GM18505 (cell line): ENCODE measurements at regions not wholly inside any gene's neighbourhood (a gene's known extent, or its start where the extent isn't known, plus 50 kb on each side); places are given as distances from the start of the nearest gene placed in this dataset.
"Not testable (repeated sequence)": the region's sequence is repeated elsewhere in the genome, so short reads cannot be mapped to it uniquely, and the experiment has no call there.

Experiments
- ATAC-seq: cut with Tn5 transposase; IDR thresholded peaks from one replicate; pipeline ENCODE4 v1.9.1; 2021; ENCODE audit not compliant: unreplicated experiment
- POLR2A ChIP-seq: IDR thresholded peaks from 4 replicates; pipeline ENCODE4 v1.6.1; 2011; ENCODE audit warnings: borderline replicate concordance; ENCODE audit not compliant: insufficient read depth, insufficient read length; ENCODE audit errors: extremely low read depth

- no peak for ATAC-seq
- no peak for TF ChIP-seq POLR2A
Measured at GRCh38 chr2:242063436-242063835, 193.9 kb downstream of the RTP5 start.

- ATAC-seq = no peak
- TF ChIP-seq POLR2A = no peak
Measured at GRCh38 chr2:242063850-242064249, 194.3 kb downstream of the RTP5 start.

GRCh38 chr2:242064364-242065250 is 195.1 kb downstream of the RTP5 start:
- no peak for ATAC-seq
- no peak for TF ChIP-seq POLR2A

- TF ChIP-seq POLR2A = no peak
Measured at GRCh38 chr2:242065426-242065825, 195.9 kb downstream of the RTP5 start.

DNA sequence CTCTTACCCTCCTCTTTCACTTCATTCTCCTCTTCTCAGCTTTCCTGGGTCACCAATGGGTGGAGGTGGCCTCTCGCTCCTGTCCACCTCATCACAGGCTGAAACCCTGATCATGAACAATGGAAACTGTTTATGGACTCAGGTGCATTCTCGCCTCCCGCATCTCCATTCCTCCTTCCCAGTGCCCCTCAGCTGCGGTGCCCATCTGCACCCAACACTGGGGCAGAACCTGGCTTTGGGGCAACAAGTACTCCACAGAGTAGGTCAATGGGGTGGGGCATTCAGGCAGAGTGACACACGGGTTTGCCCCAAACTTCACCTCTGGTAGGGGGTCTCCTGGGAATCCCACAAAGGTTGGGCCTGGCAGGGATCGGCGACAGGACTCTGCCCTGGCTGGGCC is 199.5 kb downstream of the RTP5 start:
- no peak for TF ChIP-seq POLR2A
- ATAC-seq = no peak

More at GRCh38 chr2:242065426-242065825, 195.9 kb downstream of the RTP5 start:
- no peak for ATAC-seq

DNA sequence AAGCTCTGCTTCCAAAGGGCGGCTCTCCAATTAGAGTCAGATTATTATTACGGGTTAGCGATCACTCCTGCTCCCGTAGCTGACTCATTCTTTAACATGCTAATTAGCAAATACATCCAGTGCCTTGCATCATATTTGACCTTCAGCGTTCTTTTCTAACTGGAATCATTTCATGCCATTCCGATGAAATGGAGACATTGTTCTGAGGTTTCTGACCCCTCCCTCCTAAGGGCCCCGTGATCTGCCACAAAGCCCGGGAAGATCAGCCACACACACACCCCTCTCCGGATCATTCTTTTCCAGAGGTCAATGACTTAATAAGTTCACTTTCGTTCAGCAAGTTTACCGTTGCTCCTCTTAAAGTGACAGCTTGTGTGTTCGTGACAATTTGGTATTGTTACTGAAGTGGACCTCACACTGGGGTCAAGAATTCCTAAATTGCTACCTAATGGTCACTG is 200.4 kb downstream of the RTP5 start:
- not testable (repeated sequence) for ATAC-seq

DNA sequence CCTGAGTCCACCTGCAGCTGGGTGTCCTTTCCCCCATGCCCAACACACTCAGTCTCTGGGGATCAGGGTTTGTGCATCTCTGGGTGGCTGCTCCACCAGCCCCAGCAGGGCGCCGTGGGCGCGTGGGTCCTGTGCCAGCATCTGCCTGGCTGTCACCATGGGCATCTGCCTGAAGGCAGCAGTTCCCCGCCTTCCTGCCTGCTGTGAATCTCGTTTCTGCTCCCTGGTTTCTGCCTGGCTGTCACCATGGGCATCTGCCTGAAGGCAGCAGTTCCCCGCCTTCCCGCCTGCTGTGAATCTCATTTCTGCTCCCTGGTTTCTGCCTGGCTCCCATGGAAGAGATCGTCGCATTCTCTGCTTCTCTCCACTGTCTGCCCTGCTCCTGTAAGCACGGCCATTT is 201.2 kb downstream of the RTP5 start:
- not testable (repeated sequence) for ATAC-seq

DNA sequence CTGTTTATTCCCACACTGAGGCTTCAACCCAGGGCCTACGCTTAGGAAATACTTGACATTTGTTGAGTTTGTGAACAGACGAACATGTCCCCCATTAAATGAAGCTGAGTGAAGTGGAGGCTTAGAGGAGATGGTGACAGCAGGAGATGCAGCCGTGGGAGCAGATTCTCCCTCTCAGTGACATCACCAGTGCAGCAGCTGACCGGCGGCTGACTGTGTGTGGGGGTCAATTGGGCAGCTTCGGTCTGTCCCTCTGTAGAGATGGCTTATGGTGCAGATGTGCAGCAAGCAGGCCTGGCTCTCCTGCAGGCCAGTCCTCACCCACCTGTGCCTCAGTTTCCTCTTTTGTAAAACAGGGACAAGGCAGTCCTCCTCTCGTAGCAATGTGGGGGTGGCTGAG is 201.8 kb downstream of the RTP5 start:
- ATAC-seq = not testable (repeated sequence)

DNA sequence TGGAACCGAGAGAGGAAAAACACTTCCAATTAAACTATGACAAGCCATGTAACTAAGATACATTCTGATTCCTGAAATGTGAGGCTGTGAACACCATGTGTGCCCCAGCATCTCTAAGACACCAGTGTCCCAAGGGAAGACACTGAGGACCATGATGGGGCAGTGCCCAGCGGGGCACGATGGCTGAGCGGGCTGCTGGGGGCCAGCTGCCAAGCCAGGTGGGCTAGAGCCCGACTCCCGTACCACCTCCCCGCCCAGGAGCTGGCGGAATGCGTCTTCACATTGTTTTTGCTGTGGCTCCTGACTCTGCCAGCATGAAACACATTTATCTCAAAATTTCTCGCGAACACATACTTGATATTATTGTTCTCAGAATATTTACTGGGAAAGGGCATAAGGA is 202.4 kb downstream of the RTP5 start:
- ATAC-seq = not testable (repeated sequence)

DNA sequence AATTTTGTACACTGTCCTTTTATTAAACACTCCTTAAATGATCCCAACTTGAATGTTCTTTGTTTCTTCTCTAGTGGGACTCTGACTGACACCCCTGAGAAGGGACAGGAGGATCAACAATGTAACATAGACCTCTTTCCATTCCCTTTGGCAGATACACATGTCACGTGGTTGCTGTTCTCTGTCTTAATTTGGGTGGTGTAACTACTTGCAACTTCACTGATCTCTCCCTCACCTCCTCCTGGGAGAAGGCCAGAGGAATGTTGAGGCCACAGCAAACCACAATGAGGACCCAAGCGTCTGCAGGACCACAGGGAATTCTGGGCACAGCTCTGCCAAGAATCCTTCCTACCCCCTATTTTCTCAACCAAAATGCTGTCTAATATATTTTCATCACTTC is 205.6 kb downstream of the RTP5 start:
- no peak for TF ChIP-seq POLR2A
- ATAC-seq = no peak

DNA sequence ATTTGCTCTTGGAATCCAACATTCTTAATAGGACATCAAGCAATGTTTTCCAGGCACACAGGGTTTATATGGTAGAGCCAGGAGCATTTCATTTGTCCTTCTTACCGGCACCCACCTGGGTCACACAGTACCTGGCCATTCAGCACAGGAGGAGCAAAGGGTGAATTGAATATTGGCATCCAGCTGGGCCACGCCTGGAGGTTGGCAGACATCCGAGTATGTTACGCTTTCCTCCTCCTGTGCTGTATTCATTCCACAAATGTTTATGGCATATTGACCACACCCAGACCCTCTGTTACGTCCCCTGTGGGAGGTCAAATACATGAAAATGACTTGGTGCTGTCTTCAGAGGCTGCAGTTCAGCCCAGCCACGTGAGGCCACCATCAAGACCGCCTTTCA is 206.2 kb downstream of the RTP5 start:
- ATAC-seq = no peak
- no peak for TF ChIP-seq POLR2A

DNA sequence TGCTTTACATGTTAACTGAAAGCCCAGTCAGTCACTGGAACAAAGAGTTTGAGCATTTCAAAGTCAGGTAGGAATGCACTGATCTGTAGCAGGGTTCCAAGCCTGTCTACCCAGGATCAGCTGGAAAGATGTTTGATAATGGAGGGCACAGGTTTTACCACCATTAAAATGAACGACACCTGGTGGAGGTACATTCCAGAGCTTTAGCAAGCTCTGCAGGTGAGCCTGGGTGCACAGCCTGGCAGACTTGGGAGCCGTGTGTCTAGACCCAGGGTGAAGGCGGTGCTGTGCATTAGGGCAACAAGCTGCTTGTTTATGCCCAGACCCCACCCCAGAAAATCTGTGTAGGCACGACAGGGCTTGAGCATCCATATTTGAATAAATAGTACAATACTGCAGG is 206.7 kb downstream of the RTP5 start:
- ATAC-seq = not testable (repeated sequence)

GRCh38 chr2:242078426-242078825 is 208.9 kb downstream of the RTP5 start:
- not testable (repeated sequence) for ATAC-seq

DNA sequence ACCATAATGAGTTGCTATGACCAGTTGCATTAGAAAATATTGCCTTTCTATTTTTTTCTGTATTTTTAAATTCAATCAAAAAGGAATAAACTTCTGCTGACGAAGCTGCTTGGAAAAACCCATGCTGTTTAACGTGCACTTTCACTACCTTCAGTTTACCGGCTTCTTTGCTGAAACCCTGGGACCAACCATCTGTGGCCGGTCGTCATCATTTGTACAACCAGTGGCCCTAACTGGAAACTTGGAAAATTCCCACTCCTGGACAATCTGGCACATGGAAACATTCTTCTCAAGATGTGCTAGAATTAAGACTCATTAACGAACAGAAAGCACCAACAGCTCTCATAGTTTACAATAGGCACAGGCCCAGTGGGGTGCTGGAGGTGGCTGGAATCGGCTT is 210.3 kb downstream of the RTP5 start:
- ATAC-seq = not testable (repeated sequence)

GRCh38 chr2:242080575-242081214 is 211.2 kb downstream of the RTP5 start:
- not testable (repeated sequence) for ATAC-seq

- ATAC-seq = not testable (repeated sequence)
Measured at GRCh38 chr2:242084034-242084433, 214.5 kb downstream of the RTP5 start.

GRCh38 chr2:242085024-242085674 is 215.6 kb downstream of the RTP5 start:
- not testable (repeated sequence) for ATAC-seq
